H9 (cell line): ENCODE measurements at regions not wholly inside any gene's neighbourhood (a gene's known extent, or its start where the extent isn't known, plus 50 kb on each side); places are given as distances from the start of the nearest gene placed in this dataset.
"Not testable (repeated sequence)": the region's sequence is repeated elsewhere in the genome, so short reads cannot be mapped to it uniquely, and the experiment has no call there.

Source experiments
- DNase-seq: peaks from one replicate; pipeline ENCODE4 v3.0.0-alpha.2; 2017
- H2AFZ ChIP-seq: one replicate; pipeline ENCODE4 v1.6.1; 2013; ENCODE audit warnings: mild to moderate bottlenecking, low read length, control low read depth, moderate library complexity
- H2AK5ac ChIP-seq: 2 replicates; pipeline ENCODE4 v1.6.1; 2013; ENCODE audit warnings: low read length, control low read depth, mixed read lengths; ENCODE audit not compliant: insufficient read length
- H2BK120ac ChIP-seq: one replicate; pipeline ENCODE4 v1.6.1; 2013; ENCODE audit warnings: low read depth, mild to moderate bottlenecking, low read length, control low read depth, inconsistent platforms; ENCODE audit not compliant: poor library complexity, severe bottlenecking
- H2BK12ac ChIP-seq: 2 replicates; pipeline ENCODE4 v1.6.1; 2013; ENCODE audit warnings: low read length, control low read depth, mixed read lengths, low read depth; ENCODE audit not compliant: insufficient read length
- H2BK15ac ChIP-seq: 2 replicates; pipeline ENCODE4 v1.6.1; 2013; ENCODE audit warnings: low read depth, low read length, control low read depth
- H2BK20ac ChIP-seq: one replicate; pipeline ENCODE4 v1.6.1; 2013; ENCODE audit warnings: low read depth, mild to moderate bottlenecking, low read length, control low read depth, inconsistent platforms; ENCODE audit not compliant: poor library complexity, severe bottlenecking
- H2BK5ac ChIP-seq: 2 replicates; pipeline ENCODE4 v1.6.1; 2013; ENCODE audit warnings: low read length, control low read depth, mixed read lengths; ENCODE audit not compliant: insufficient read length
- H3K14ac ChIP-seq: 2 replicates; pipeline ENCODE4 v1.6.1; 2013; ENCODE audit warnings: low read length, control low read depth; ENCODE audit not compliant: insufficient read depth
- H3K18ac ChIP-seq: 2 replicates; pipeline ENCODE4 v1.6.1; 2013; ENCODE audit warnings: low read depth, mild to moderate bottlenecking, mixed read lengths, low read length, control low read depth; ENCODE audit not compliant: insufficient read length
- H3K23ac ChIP-seq: 2 replicates; pipeline ENCODE4 v1.6.1; 2013; ENCODE audit warnings: low read length, control low read depth, mixed read lengths, low read depth; ENCODE audit not compliant: insufficient read length
- H3K23me2 ChIP-seq: 2 replicates; pipeline ENCODE4 v1.6.1; 2013; ENCODE audit warnings: low read depth, mild to moderate bottlenecking, mixed read lengths, low read length, control low read depth; ENCODE audit not compliant: insufficient read length, poor library complexity, severe bottlenecking
- H3K27ac ChIP-seq: 2 replicates; pipeline ENCODE4 v1.5.1; 2013; ENCODE audit warnings: low read length, control low read depth, mixed read lengths, low read depth; ENCODE audit not compliant: insufficient read length
- H3K27me3 ChIP-seq: 2 replicates; pipeline ENCODE4 v1.6.1; 2013; ENCODE audit warnings: low read length, control low read depth, inconsistent platforms; ENCODE audit not compliant: insufficient read depth
- H3K4ac ChIP-seq: 2 replicates; pipeline ENCODE4 v1.6.1; 2013; ENCODE audit warnings: low read depth, mild to moderate bottlenecking, control low read depth, inconsistent platforms, low read length, moderate library complexity
- H3K4me1 ChIP-seq: 2 replicates; pipeline ENCODE4 v1.6.1; 2013; ENCODE audit warnings: low read length, control low read depth, inconsistent platforms; ENCODE audit not compliant: insufficient read depth
- H3K4me2 ChIP-seq: 2 replicates; pipeline ENCODE4 v1.6.1; 2013; ENCODE audit warnings: low read length, control low read depth, mixed read lengths; ENCODE audit not compliant: insufficient read length, insufficient read depth
- H3K56ac ChIP-seq: 2 replicates; pipeline ENCODE4 v1.6.1; 2013; ENCODE audit warnings: low read depth, mild to moderate bottlenecking, mixed read lengths, low read length, control low read depth; ENCODE audit not compliant: insufficient read length
- H3K79me1 ChIP-seq: 2 replicates; pipeline ENCODE4 v1.6.1; 2013; ENCODE audit warnings: low read depth, mild to moderate bottlenecking, moderate library complexity, low read length, control low read depth, inconsistent platforms; ENCODE audit not compliant: insufficient read depth, poor library complexity, severe bottlenecking
- H3K79me2 ChIP-seq: 2 replicates; pipeline ENCODE4 v1.6.1; 2013; ENCODE audit warnings: low read length, control low read depth, inconsistent platforms; ENCODE audit not compliant: insufficient read depth
- H3K9ac ChIP-seq: 2 replicates; pipeline ENCODE4 v1.6.1; 2013; ENCODE audit warnings: low read length, control low read depth, mixed read lengths; ENCODE audit not compliant: insufficient read length; ENCODE audit errors: extremely low read depth
- H3K9me3 ChIP-seq: one replicate; pipeline ENCODE4 v1.6.1; 2013; ENCODE audit warnings: low read depth, low read length, inconsistent platforms; ENCODE audit not compliant: control insufficient read depth
- H3T11ph ChIP-seq: one replicate; pipeline ENCODE4 v1.6.1; 2013; ENCODE audit warnings: mild to moderate bottlenecking, low read length, control low read depth, inconsistent platforms
- H4K20me1 ChIP-seq: one replicate; pipeline ENCODE4 v1.6.1; 2013; ENCODE audit not compliant: control insufficient read depth, insufficient read length, insufficient read depth
- H4K5ac ChIP-seq: 2 replicates; pipeline ENCODE4 v1.6.1; 2013; ENCODE audit warnings: low read depth, mild to moderate bottlenecking, mixed read lengths, low read length, control low read depth; ENCODE audit not compliant: insufficient read length
- H4K8ac ChIP-seq: replicated peaks from 2 replicates; pipeline ENCODE4 v1.6.1; 2013; ENCODE audit warnings: low read length, control low read depth, mixed read lengths, low read depth; ENCODE audit not compliant: insufficient read length
- H4K91ac ChIP-seq: 2 replicates; pipeline ENCODE4 v1.6.1; 2013; ENCODE audit warnings: low read depth, mild to moderate bottlenecking, moderate library complexity, mixed read lengths, low read length, control low read depth; ENCODE audit not compliant: insufficient read length
- H3K27ac Mint-ChIP-seq, 3 experiments: 2 replicates in 2 of 3; 3 replicates in 1 of 3; pipeline ENCODE4 v1.8.0; 2020 to 2021; ENCODE audit warnings: mixed read lengths in 3 of 3, mild to moderate bottlenecking in 1 of 3, moderate library complexity in 1 of 3
- H3K27me3 Mint-ChIP-seq: 2 replicates; pipeline ENCODE4 v1.8.0; 2021; ENCODE audit warnings: low read depth, mild to moderate bottlenecking, moderate library complexity, mixed read lengths
- H3K36me3 Mint-ChIP-seq, 3 experiments: 2 replicates in 2 of 3; 3 replicates in 1 of 3; pipeline ENCODE4 v1.8.0; 2020 to 2021; ENCODE audit warnings: low read depth in 3 of 3, mixed read lengths in 3 of 3; ENCODE audit not compliant: insufficient read depth in 1 of 3
- H3K4me1 Mint-ChIP-seq, 2 experiments: 2 replicates each; pipeline ENCODE4 v1.8.0; 2020; ENCODE audit warnings: mixed read lengths in 2 of 2
- H3K4me3 Mint-ChIP-seq, 2 experiments: 2 replicates in 1 of 2; 3 replicates in 1 of 2; pipeline ENCODE4 v1.8.0; 2020 to 2021; ENCODE audit warnings: mild to moderate bottlenecking in 2 of 2, mixed read lengths in 2 of 2, moderate library complexity in 1 of 2
- H3K9me3 Mint-ChIP-seq, 2 experiments: 2 replicates in 1 of 2; 3 replicates in 1 of 2; pipeline ENCODE4 v1.8.0; 2020; ENCODE audit warnings: mild to moderate bottlenecking in 2 of 2, mixed read lengths in 2 of 2, moderate library complexity in 1 of 2
- WGBS: extraction: QIAGEN DNeasy Blood & Tissue Kit; methylation state at CpG from one replicate; pipeline ENCODE4 v1.1.7; 2013; ENCODE audit warnings: missing lambda C conversion rate, low lambda C conversion rate, mixed read lengths; ENCODE audit not compliant: insufficient read length; ENCODE audit errors: extremely low coverage; 5-methylcytosine and 5-hydroxymethylcytosine counted together
- TF ChIP-seq, protein P1 (sequence below): fragments of 200-600 bp; sonication (generic); conservative IDR thresholded peaks from 3 replicates; pipeline ENCODE4 v1.8.0; 2021; ENCODE audit warnings: antibody characterized with exemption, mild to moderate bottlenecking

- Histone ChIP-seq H3K56ac (no peak overlapping the region), H3K79me1 (no peaks in the 10 kb centered on the region), H3K79me2 (no peaks in the 10 kb centered on the region), H2BK5ac (no peak overlapping the region), H3K9ac (no peak overlapping the region), H3K4me2 (no peak overlapping the region), H3T11ph (no peak overlapping the region), H3K23ac (no peak overlapping the region), H3K27ac (no peak overlapping the region), H4K5ac (no peak overlapping the region), H2BK15ac (no peak overlapping the region), H4K8ac (no peak overlapping the region), H3K27me3 (no peaks in the 10 kb centered on the region), H2BK120ac (no peak overlapping the region), H2BK20ac (no peak overlapping the region), H3K9me3 (peaks cover 8% of the 10 kb centered on the region), H3K14ac (no peak overlapping the region), H4K20me1 (no peaks in the 10 kb centered on the region), H3K4ac (no peak overlapping the region), H3K23me2 (no peaks in the 10 kb centered on the region), H2AK5ac (no peak overlapping the region), H2AFZ (no peak overlapping the region), H4K91ac (no peak overlapping the region), H2BK12ac (no peak overlapping the region), H3K4me1 (no peaks in the 10 kb centered on the region), H3K18ac (no peak overlapping the region)
- Mint-ChIP-seq H3K4me3 (no peak overlapping the region), H3K9me3 (peaks cover 20 to 23% of the 10 kb centered on the region in 2 experiments), H3K36me3 (peaks cover 4 to 20% (median 14%) of the 10 kb centered on the region in 3 experiments; a peak in 5 of 7 replicates), H3K27ac (no peak overlapping the region), H3K4me1 (peaks cover 6 to 7% of the 10 kb centered on the region in 2 experiments; a peak in 3 of 4 replicates), H3K27me3 (no peaks in the 10 kb centered on the region; the same call in 1 of the 2 replicates)
- TF ChIP-seq, protein P1, sequence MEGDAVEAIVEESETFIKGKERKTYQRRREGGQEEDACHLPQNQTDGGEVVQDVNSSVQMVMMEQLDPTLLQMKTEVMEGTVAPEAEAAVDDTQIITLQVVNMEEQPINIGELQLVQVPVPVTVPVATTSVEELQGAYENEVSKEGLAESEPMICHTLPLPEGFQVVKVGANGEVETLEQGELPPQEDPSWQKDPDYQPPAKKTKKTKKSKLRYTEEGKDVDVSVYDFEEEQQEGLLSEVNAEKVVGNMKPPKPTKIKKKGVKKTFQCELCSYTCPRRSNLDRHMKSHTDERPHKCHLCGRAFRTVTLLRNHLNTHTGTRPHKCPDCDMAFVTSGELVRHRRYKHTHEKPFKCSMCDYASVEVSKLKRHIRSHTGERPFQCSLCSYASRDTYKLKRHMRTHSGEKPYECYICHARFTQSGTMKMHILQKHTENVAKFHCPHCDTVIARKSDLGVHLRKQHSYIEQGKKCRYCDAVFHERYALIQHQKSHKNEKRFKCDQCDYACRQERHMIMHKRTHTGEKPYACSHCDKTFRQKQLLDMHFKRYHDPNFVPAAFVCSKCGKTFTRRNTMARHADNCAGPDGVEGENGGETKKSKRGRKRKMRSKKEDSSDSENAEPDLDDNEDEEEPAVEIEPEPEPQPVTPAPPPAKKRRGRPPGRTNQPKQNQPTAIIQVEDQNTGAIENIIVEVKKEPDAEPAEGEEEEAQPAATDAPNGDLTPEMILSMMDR = no peak
- no peak for DNase-seq
- no CpG with 5 or more reads among the region's 7 CpGs for WGBS
Measured at GRCh38 chr9:88256216-88256615, 117.9 kb upstream of the SPATA31C2 start.

- H3K27ac Mint-ChIP-seq = not testable (repeated sequence)
Measured at GRCh38 chr9:88255806-88256205, 117.5 kb upstream of the SPATA31C2 start.

More at GRCh38 chr9:88255806-88256205, 117.5 kb upstream of the SPATA31C2 start:
- not testable (repeated sequence) for H2AFZ ChIP-seq, H3K14ac ChIP-seq, H3K79me2 ChIP-seq, H2BK12ac ChIP-seq, H3K4me2 ChIP-seq, H4K8ac ChIP-seq, H3K4ac ChIP-seq, H3K23me2 ChIP-seq, H3K27me3 Mint-ChIP-seq, H2BK15ac ChIP-seq, H3K4me1 Mint-ChIP-seq, H3K56ac ChIP-seq, H4K5ac ChIP-seq, H2BK120ac ChIP-seq, H3K23ac ChIP-seq, H3K79me1 ChIP-seq, H2BK5ac ChIP-seq, H2BK20ac ChIP-seq, H3K4me1 ChIP-seq, H3K4me3 Mint-ChIP-seq, DNase-seq, H3K27me3 ChIP-seq, H3T11ph ChIP-seq, H3K18ac ChIP-seq, H3K27ac ChIP-seq, H3K9me3 ChIP-seq, H3K9ac ChIP-seq, H4K20me1 ChIP-seq, H2AK5ac ChIP-seq, H4K91ac ChIP-seq
- no CpG with 5 or more reads among the region's 4 CpGs for WGBS
- Mint-ChIP-seq H3K36me3 (peaks cover 5 to 24% (median 18%) of the 10 kb centered on the region in 3 experiments; a peak in 5 of 7 replicates), H3K9me3 (peaks cover 24 to 27% of the 10 kb centered on the region in 2 experiments)
